Endodermal cell (in vitro differentiated cells): ENCODE measurements at regions not wholly inside any gene's neighbourhood (a gene's known extent, or its start where the extent isn't known, plus 50 kb on each side); places are given as distances from the start of the nearest gene placed in this dataset.

Source experiments
- DNase-seq: peaks from one replicate; pipeline ENCODE4 v3.0.0-alpha.2; 2017
- H3K27ac ChIP-seq: 2 replicates; pipeline ENCODE4 v1.5.1; 2013; ENCODE audit warnings: mild to moderate bottlenecking, low read depth, low read length, moderate library complexity
- H3K27me3 ChIP-seq: 2 replicates; pipeline ENCODE4 v1.6.1; 2013; ENCODE audit warnings: mild to moderate bottlenecking, low read length, moderate library complexity; ENCODE audit not compliant: insufficient read depth, control insufficient read depth, poor library complexity, severe bottlenecking
- H3K36me3 ChIP-seq: 2 replicates; pipeline ENCODE4 v1.7.0; 2013; ENCODE audit warnings: mild to moderate bottlenecking, low read length, moderate library complexity; ENCODE audit not compliant: control insufficient read depth, insufficient read depth
- H3K4me1 ChIP-seq: one replicate; pipeline ENCODE4 v1.7.0; 2013; ENCODE audit warnings: low read length; ENCODE audit not compliant: control insufficient read depth, insufficient read depth
- H3K4me3 ChIP-seq: 2 replicates; pipeline ENCODE4 v1.5.1; 2013; ENCODE audit warnings: mild to moderate bottlenecking, low read length, moderate library complexity
- H3K9ac ChIP-seq: 2 replicates; pipeline ENCODE4 v1.6.1; 2013; ENCODE audit warnings: mild to moderate bottlenecking, low read length, moderate library complexity; ENCODE audit not compliant: poor library complexity, severe bottlenecking; ENCODE audit errors: extremely low read depth
- H3K9me3 ChIP-seq: 2 replicates; pipeline ENCODE4 v1.6.1; 2013; ENCODE audit warnings: mild to moderate bottlenecking, low read length, moderate library complexity; ENCODE audit not compliant: control insufficient read depth
- H3K27ac Mint-ChIP-seq: 2 replicates; pipeline ENCODE4 v1.8.0; 2020; ENCODE audit warnings: mixed read lengths
- H3K27me3 Mint-ChIP-seq: 2 replicates; pipeline ENCODE4 v1.8.0; 2021; ENCODE audit warnings: mild to moderate bottlenecking, mixed read lengths; ENCODE audit not compliant: insufficient read depth
- H3K36me3 Mint-ChIP-seq: 2 replicates; pipeline ENCODE4 v1.8.0; 2020; ENCODE audit warnings: low read depth, mixed read lengths
- H3K4me1 Mint-ChIP-seq: 2 replicates; pipeline ENCODE4 v1.8.0; 2020; ENCODE audit warnings: mixed read lengths
- H3K4me3 Mint-ChIP-seq: 2 replicates; pipeline ENCODE4 v1.8.0; 2020; ENCODE audit warnings: mild to moderate bottlenecking, moderate library complexity, mixed read lengths
- H3K9me3 Mint-ChIP-seq: 2 replicates; pipeline ENCODE4 v1.8.0; 2020; ENCODE audit warnings: mild to moderate bottlenecking, mixed read lengths
- CTCF ChIP-seq: fragments of 200-600 bp; sonication (generic); conservative IDR thresholded peaks from 2 replicates; pipeline ENCODE4 v1.5.0; 2021; ENCODE audit warnings: antibody characterized with exemption, mild to moderate bottlenecking
- WGBS, 2 experiments: methylation state at CpG; one replicate each; pipeline versions ENCODE4 v1.1.5 to v1.1.7; 2013; ENCODE audit warnings: missing lambda C conversion rate in 2 of 2, mixed read lengths in 1 of 2; ENCODE audit not compliant: insufficient coverage in 1 of 2, insufficient read length in 1 of 2; 5-methylcytosine and 5-hydroxymethylcytosine counted together

DNA sequence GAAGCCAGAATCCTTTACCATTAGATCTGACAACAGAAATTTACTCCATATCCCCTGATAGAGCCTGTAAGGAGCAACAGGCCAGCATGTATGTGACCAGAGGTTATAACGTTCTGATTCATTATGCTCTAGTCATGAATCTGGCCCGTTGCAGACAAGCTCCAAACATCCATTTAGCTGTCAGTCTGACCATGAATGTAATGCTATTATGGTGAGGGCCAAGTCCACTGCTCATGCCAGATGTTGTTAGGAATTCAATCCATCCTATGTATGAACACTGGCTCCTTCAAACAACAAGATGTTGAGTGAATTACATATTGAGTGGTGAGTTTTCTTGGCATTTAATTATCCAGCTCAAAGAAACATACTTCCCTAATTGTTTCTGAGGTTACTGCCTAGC, 610.1 kb upstream of the ANKRD30A start:
- Histone ChIP-seq H3K4me3 (no peak overlapping the region), H3K27ac (no peak overlapping the region), H3K9ac (no peak overlapping the region), H3K36me3 (no peaks in the 10 kb centered on the region), H3K4me1 (no peaks in the 10 kb centered on the region), H3K27me3 (no peaks in the 10 kb centered on the region), H3K9me3 (peaks cover 9% of the 10 kb centered on the region)
- DNase-seq, result no peak
- no peak overlapping the region for H3K27ac Mint-ChIP-seq
- H3K9me3 Mint-ChIP-seq, result peaks cover 10% of the 10 kb centered on the region
- no peaks in the 10 kb centered on the region for H3K27me3 Mint-ChIP-seq
- WGBS, 2 experiments, result 83 to 85% methylated on average over 2 of the region's 2 CpGs
- H3K4me3 Mint-ChIP-seq, result no peak overlapping the region
- no peaks in the 10 kb centered on the region for H3K4me1 Mint-ChIP-seq
- H3K36me3 Mint-ChIP-seq, result no peaks in the 10 kb centered on the region
- TF ChIP-seq CTCF, result no peak

DNA sequence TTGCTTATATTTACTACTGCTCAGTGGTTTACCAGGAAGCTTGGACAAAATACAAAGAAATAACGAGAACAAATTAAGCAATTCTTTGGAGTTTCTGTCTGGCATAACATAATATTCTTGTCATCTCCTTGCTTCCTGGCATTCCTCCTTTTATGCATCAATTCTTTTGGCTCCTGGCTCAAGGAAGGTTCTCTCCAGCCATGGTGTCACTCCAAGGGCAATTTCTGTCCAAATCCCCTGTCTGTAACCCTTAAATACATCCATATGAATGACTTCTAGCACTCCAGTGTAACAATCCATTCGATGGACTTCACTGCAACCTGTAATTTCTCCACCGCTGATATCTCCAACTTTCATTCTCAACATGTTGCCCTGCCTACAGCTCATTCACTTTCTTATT, 617.7 kb upstream of the ANKRD30A start:
- Mint-ChIP-seq H3K36me3 (no peaks in the 10 kb centered on the region), H3K27ac (no peak overlapping the region), H3K4me3 (no peak overlapping the region), H3K27me3 (no peaks in the 10 kb centered on the region), H3K4me1 (peaks cover 5% of the 10 kb centered on the region), H3K9me3 (no peaks in the 10 kb centered on the region)
- H3K36me3 ChIP-seq, result no peaks in the 10 kb centered on the region
- H3K27ac ChIP-seq, result no peak overlapping the region
- no peak overlapping the region for H3K4me3 ChIP-seq
- H3K27me3 ChIP-seq, result no peaks in the 10 kb centered on the region
- H3K9me3 ChIP-seq, result no peaks in the 10 kb centered on the region
- no peaks in the 10 kb centered on the region for H3K4me1 ChIP-seq
- no peak overlapping the region for H3K9ac ChIP-seq
- WGBS, 2 experiments, result 69 to 79% methylated on average over 3 of the region's 3 CpGs
- TF ChIP-seq CTCF, result no peak
- DNase-seq, result no peak

- no peaks in the 10 kb centered on the region for H3K27me3 Mint-ChIP-seq
- no peak overlapping the region for H3K27ac ChIP-seq
- no peak overlapping the region for H3K4me3 Mint-ChIP-seq
- peaks cover 5% of the 10 kb centered on the region for H3K4me1 Mint-ChIP-seq
- no peaks in the 10 kb centered on the region for H3K36me3 ChIP-seq
- H3K9me3 Mint-ChIP-seq, result no peaks in the 10 kb centered on the region
- no peak for DNase-seq
- no peak overlapping the region for H3K27ac Mint-ChIP-seq
- no peaks in the 10 kb centered on the region for H3K27me3 ChIP-seq
- 89 to 90% methylated on average over 4 to 5 of the region's 5 CpGs for WGBS, 2 experiments
- TF ChIP-seq CTCF, result no peak
- H3K9ac ChIP-seq, result no peak overlapping the region
- no peak overlapping the region for H3K4me3 ChIP-seq
- H3K36me3 Mint-ChIP-seq, result no peaks in the 10 kb centered on the region
- H3K4me1 ChIP-seq, result no peaks in the 10 kb centered on the region
- no peaks in the 10 kb centered on the region for H3K9me3 ChIP-seq
Measured at GRCh38 chr10:36506697-36507496, 618.5 kb upstream of the ANKRD30A start.
